Endothelial cell of umbilical vein (primary cell): ENCODE measurements at regions not wholly inside any gene's neighbourhood (a gene's known extent, or its start where the extent isn't known, plus 50 kb on each side); places are given as distances from the start of the nearest gene placed in this dataset.

Experiments used
- BruUV-seq: library from RNA; stranded (reverse); fragments of 400-500 nt; replicated peaks from 2 replicates; lab custom pipeline; 2021; lab: Mats Ljungman, UMichigan
- CTCF ChIA-PET: fragments of 300-600, 350-600 bp; sonication (Branson Sonifier 250); formaldehyde crosslinking; loops from one replicate; lab custom pipeline; 2021; ENCODE audit warnings: antibody characterized with exemption, inconsistent platforms; lab: Charles Lee
- POLR2A ChIA-PET: fragments of 300-600, 350-600 bp; sonication (Branson Sonifier 250); formaldehyde crosslinking; loops from one replicate; lab custom pipeline; 2021; ENCODE audit warnings: antibody characterized with exemption, inconsistent platforms; lab: Charles Lee
- DNase-seq: peaks from one replicate; pipeline ENCODE4 v3.0.0-alpha.2; 2011; ENCODE audit warnings: low read depth, low spot score
- FAIRE-seq: peaks from 2 replicates; lab custom pipeline; 2011; peaks lifted over from hg19 to GRCh38; lab: Jason Lieb, UNC
- H2AFZ ChIP-seq: 2 replicates; pipeline ENCODE4 v1.6.0; 2012; ENCODE audit warnings: low read depth, low read length, control low read depth, inconsistent platforms
- H3K27ac ChIP-seq: 2 replicates; pipeline ENCODE4 v1.5.1; 2011; ENCODE audit warnings: low read depth, mild to moderate bottlenecking, control low read depth, low read length, moderate library complexity; ENCODE audit not compliant: insufficient read depth
- H3K27me3 ChIP-seq, 2 experiments: 2 replicates each; pipeline versions ENCODE4 v1.6.0 to v1.6.1; 2011; ENCODE audit warnings: low read length in 2 of 2, mixed read lengths in 1 of 2; ENCODE audit not compliant: control insufficient read depth in 2 of 2, insufficient read depth in 2 of 2
- H3K36me3 ChIP-seq, 2 experiments: 2 replicates in 1 of 2; 3 replicates in 1 of 2; pipeline ENCODE4 v1.5.1; 2011; ENCODE audit warnings: low read length in 2 of 2, mild to moderate bottlenecking in 1 of 2, moderate library complexity in 1 of 2; ENCODE audit not compliant: control insufficient read depth in 2 of 2, insufficient read depth in 2 of 2; ENCODE audit errors: extremely low read depth in 1 of 2
- H3K4me1 ChIP-seq: 3 replicates; pipeline ENCODE4 v1.5.1; 2011; ENCODE audit warnings: mild to moderate bottlenecking, low read length; ENCODE audit not compliant: control insufficient read depth, insufficient read depth; ENCODE audit errors: extremely low read depth
- H3K4me2 ChIP-seq: 2 replicates; pipeline ENCODE4 v1.6.1; 2011; ENCODE audit warnings: low read length, control low read depth, mixed read lengths; ENCODE audit not compliant: insufficient read depth
- H3K4me3 ChIP-seq, 3 experiments: fragments of 200-600 bp in 1 of 3; sonication (generic), shearing (Covaris generic) in 1 of 3; replicated peaks in 1 of 3; 2 replicates each; pipeline ENCODE4 v1.5.1; 2011 to 2016; ENCODE audit warnings: control low read depth in 3 of 3, low read length in 3 of 3, mild to moderate bottlenecking in 2 of 3, inconsistent platforms in 1 of 3, low read depth in 1 of 3, moderate library complexity in 1 of 3; ENCODE audit not compliant: insufficient read depth in 1 of 3
- H3K79me2 ChIP-seq: 2 replicates; pipeline ENCODE4 v1.6.0; 2012; ENCODE audit warnings: low read length, inconsistent platforms; ENCODE audit not compliant: control insufficient read depth, insufficient read depth
- H3K9ac ChIP-seq: replicated peaks from 2 replicates; pipeline ENCODE3; 2011; ENCODE audit warnings: low read length, control low read depth; ENCODE audit not compliant: insufficient read depth; ENCODE audit errors: extremely low read depth
- H3K9me1 ChIP-seq: replicated peaks from 3 replicates; pipeline ENCODE4 v1.6.0; 2011; ENCODE audit warnings: mild to moderate bottlenecking, low read length; ENCODE audit not compliant: control insufficient read depth, insufficient read depth; ENCODE audit errors: extremely low read depth
- H3K9me3 ChIP-seq: replicated peaks from 2 replicates; pipeline ENCODE4 v1.5.1; 2012; ENCODE audit warnings: low read length, inconsistent platforms; ENCODE audit not compliant: control insufficient read depth, insufficient read depth
- H4K20me1 ChIP-seq: replicated peaks from 2 replicates; pipeline ENCODE3; 2011; ENCODE audit warnings: mild to moderate bottlenecking, low read length; ENCODE audit not compliant: control insufficient read depth, insufficient read depth; ENCODE audit errors: extremely low read depth
- EZH2 ChIP-seq: IDR thresholded peaks from 2 replicates; pipeline ENCODE4 v1.6.1; 2012; ENCODE audit warnings: borderline replicate concordance, low read depth, mild to moderate bottlenecking, moderate library complexity, low read length, inconsistent platforms; ENCODE audit not compliant: severe bottlenecking
- FOS ChIP-seq: IDR thresholded peaks from 2 replicates; pipeline ENCODE4 v1.6.1; 2011; ENCODE audit warnings: mild to moderate bottlenecking, low read length, moderate library complexity, borderline replicate concordance; ENCODE audit not compliant: insufficient read depth
- GATA2 ChIP-seq: IDR thresholded peaks from 2 replicates; pipeline ENCODE4 v1.7.0; 2011; ENCODE audit warnings: low read depth, mild to moderate bottlenecking, moderate library complexity, mixed read lengths, low read length; ENCODE audit not compliant: insufficient read length, insufficient read depth
- JUN ChIP-seq: IDR thresholded peaks from 2 replicates; pipeline ENCODE4 v1.6.1; 2011; ENCODE audit warnings: borderline replicate concordance, low read depth; ENCODE audit not compliant: insufficient read length, insufficient read depth
- MYC ChIP-seq: IDR thresholded peaks from one replicate; pipeline ENCODE4 v1.6.1; 2011; ENCODE audit warnings: mild to moderate bottlenecking, low read depth, low read length
- POLR2A ChIP-seq: IDR thresholded peaks from 2 replicates; pipeline ENCODE4 v1.6.1; 2012; ENCODE audit warnings: low read depth, mild to moderate bottlenecking, control low read depth, low read length
- POLR2AphosphoS5 ChIP-seq: IDR thresholded peaks from 2 replicates; pipeline ENCODE4 v1.6.1; 2012; ENCODE audit warnings: low read depth, mild to moderate bottlenecking, control low read depth, low read length, moderate library complexity; ENCODE audit not compliant: insufficient read depth
- dilution Hi-C: fragments of 300-500 bp; cut with MboI; formaldehyde crosslinking; loops from one replicate; pipeline ENCODE4 v1.15.0; 2019; ENCODE audit warnings: low sequenced_read_pairs; ENCODE audit not compliant: extremely low pct_ligation_motif_present
- intact Hi-C: fragments of 100-400 bp; cut with micrococcal nuclease; formaldehyde crosslinking; loops from one replicate; pipeline ENCODE4 v1.10.0; 2022
- TF ChIP-seq, protein P1 (sequence below), 2 donors: IDR thresholded peaks; 1 replicate in 1 of 2; 2 replicates in 1 of 2; pipeline ENCODE4 v1.5.1; 2011; ENCODE audit warnings: low read length in 2 of 2, mild to moderate bottlenecking in 2 of 2, moderate library complexity in 2 of 2, control low read depth in 1 of 2, inconsistent platforms in 1 of 2, low read depth in 1 of 2; ENCODE audit not compliant: insufficient read depth in 1 of 2; ENCODE audit errors: extremely low read depth in 1 of 2
- TF ChIP-seq, protein P2 (sequence below): IDR thresholded peaks from 2 replicates; pipeline ENCODE4 v1.6.1; 2011; ENCODE audit not compliant: insufficient read depth, insufficient read length

DNA sequence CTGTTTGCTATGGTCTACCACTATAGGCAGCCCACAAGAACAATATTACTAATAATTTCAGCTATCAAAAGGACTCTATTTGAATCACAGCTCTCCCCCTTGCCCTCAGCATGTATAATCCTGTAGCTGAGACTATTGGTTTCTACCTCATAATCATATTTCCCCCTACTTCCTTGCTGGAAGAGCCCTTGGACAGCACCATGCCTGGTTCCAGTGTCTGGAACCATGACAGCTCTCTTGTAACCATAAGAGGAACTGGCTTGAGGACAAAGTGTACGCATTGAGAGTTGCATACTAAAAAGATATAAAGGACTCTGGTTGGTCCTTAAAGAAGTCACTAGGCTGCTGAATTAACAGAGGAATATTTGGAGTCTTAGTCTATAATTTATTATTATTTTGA lies 110.7 kb upstream of the ZRANB2 start:
- BruUV-seq: no TSS peak
- dilution Hi-C loops: no loop called here

More for the DNA sequence above, 110.7 kb upstream of the ZRANB2 start:
- Histone ChIP-seq H3K9me3 (no peaks in the 10 kb centered on the region), H3K9ac (no peak overlapping the region), H3K4me2 (no peak overlapping the region), H3K36me3 (no peaks in the 10 kb centered on the region), H3K79me2 (no peaks in the 10 kb centered on the region), H3K27ac (no peak overlapping the region), H3K27me3 (no peaks in the 10 kb centered on the region), H4K20me1 (no peaks in the 10 kb centered on the region), H2AFZ (no peak overlapping the region), H3K4me3 (no peak overlapping the region), H3K4me1 (no peaks in the 10 kb centered on the region), H3K9me1 (no peaks in the 10 kb centered on the region)
- no peak for DNase-seq
- no peak for FAIRE-seq
- ChIA-PET CTCF (no interaction called here), POLR2A (no interaction called here)
- TF ChIP-seq, protein P1, sequence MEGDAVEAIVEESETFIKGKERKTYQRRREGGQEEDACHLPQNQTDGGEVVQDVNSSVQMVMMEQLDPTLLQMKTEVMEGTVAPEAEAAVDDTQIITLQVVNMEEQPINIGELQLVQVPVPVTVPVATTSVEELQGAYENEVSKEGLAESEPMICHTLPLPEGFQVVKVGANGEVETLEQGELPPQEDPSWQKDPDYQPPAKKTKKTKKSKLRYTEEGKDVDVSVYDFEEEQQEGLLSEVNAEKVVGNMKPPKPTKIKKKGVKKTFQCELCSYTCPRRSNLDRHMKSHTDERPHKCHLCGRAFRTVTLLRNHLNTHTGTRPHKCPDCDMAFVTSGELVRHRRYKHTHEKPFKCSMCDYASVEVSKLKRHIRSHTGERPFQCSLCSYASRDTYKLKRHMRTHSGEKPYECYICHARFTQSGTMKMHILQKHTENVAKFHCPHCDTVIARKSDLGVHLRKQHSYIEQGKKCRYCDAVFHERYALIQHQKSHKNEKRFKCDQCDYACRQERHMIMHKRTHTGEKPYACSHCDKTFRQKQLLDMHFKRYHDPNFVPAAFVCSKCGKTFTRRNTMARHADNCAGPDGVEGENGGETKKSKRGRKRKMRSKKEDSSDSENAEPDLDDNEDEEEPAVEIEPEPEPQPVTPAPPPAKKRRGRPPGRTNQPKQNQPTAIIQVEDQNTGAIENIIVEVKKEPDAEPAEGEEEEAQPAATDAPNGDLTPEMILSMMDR (IDR thresholded peaks at IDR 0.05; ENCODE audit: extremely low read depth in 1 of 2, insufficient read depth in 1 of 2, low read depth in 1 of 2, low read length in 2 of 2): no peak
- no peak for TF ChIP-seq GATA2
- no peak for TF ChIP-seq FOS
- TF ChIP-seq POLR2A: no peak
- no peak for TF ChIP-seq MYC
- no peak for TF ChIP-seq EZH2
- TF ChIP-seq, protein P2, sequence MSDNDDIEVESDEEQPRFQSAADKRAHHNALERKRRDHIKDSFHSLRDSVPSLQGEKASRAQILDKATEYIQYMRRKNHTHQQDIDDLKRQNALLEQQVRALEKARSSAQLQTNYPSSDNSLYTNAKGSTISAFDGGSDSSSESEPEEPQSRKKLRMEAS: no peak
- TF ChIP-seq POLR2AphosphoS5: no peak
- TF ChIP-seq JUN: no peak
- intact Hi-C loops: loop anchor here (10.0 kb wide), 1 partner anchor 1093 kb away; the partner anchor contains the start of gene NEGR1
